ENCODE measurements at regions not wholly inside any gene's neighbourhood (a gene's known extent, or its start where the extent isn't known, plus 50 kb on each side); places are given as distances from the start of the nearest gene placed in this dataset.

DNA sequence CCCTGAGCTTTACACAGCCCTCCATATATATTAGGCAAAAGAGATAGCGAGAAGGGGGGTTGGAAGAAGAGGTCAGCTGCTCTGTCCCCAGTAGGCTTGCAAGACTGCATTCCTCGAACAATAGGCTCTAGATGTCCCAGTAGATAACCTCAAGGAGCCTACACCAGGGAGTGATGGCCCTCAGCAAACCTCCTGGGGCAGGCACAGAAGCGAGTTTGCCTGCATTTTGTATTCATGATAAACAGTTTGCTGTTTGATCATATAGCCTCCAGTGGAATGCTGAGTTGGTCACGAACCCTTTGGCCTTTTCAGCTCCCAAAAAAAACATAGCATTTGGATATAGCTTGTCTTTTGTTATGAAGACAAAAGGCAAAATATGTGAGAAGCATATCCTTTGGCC lies 95.1 kb upstream of the GRAMD1B start:
- TF ChIP-seq, protein P1, sequence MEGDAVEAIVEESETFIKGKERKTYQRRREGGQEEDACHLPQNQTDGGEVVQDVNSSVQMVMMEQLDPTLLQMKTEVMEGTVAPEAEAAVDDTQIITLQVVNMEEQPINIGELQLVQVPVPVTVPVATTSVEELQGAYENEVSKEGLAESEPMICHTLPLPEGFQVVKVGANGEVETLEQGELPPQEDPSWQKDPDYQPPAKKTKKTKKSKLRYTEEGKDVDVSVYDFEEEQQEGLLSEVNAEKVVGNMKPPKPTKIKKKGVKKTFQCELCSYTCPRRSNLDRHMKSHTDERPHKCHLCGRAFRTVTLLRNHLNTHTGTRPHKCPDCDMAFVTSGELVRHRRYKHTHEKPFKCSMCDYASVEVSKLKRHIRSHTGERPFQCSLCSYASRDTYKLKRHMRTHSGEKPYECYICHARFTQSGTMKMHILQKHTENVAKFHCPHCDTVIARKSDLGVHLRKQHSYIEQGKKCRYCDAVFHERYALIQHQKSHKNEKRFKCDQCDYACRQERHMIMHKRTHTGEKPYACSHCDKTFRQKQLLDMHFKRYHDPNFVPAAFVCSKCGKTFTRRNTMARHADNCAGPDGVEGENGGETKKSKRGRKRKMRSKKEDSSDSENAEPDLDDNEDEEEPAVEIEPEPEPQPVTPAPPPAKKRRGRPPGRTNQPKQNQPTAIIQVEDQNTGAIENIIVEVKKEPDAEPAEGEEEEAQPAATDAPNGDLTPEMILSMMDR (IDR thresholded peaks at IDR 0.05 in 4 of 5, conservative IDR thresholded peaks at IDR 0.05 in 1 of 5): no peak
- TF ChIP-seq POLR2A (IDR thresholded peaks at IDR 0.05): no peak
